GM18520 (cell line): ENCODE measurements at regions not wholly inside any gene's neighbourhood (a gene's known extent, or its start where the extent isn't known, plus 50 kb on each side); places are given as distances from the start of the nearest gene placed in this dataset.
"Not testable (repeated sequence)": the region's sequence is repeated elsewhere in the genome, so short reads cannot be mapped to it uniquely, and the experiment has no call there.

Experiments
- ATAC-seq: cut with Tn5 transposase; IDR thresholded peaks from one replicate; pipeline ENCODE4 v1.9.1; 2021; ENCODE audit not compliant: unreplicated experiment

- ATAC-seq = no peak
Measured at GRCh38 chr10:123221418-123221817, 67.2 kb downstream of the BUB3 start.

DNA sequence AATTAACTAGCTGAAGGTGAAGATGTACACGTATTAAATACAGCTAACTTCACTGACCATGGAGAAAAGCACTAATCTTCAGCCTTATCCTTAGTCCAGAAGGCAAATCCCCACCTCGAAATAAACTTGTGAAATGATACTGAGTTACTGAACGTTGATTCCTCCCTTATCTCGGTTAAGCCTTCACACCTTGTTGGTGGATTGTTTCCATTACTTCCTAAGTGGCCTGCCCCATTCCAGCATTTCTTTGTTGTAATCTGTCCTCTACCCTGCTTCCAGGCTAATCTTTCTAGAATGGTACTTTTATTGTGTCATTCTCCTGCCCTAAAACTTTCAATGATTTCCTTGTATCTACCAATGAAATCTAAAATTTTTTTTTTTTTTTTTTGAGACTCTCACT, 68.6 kb downstream of the BUB3 start:
- no peak for ATAC-seq

DNA sequence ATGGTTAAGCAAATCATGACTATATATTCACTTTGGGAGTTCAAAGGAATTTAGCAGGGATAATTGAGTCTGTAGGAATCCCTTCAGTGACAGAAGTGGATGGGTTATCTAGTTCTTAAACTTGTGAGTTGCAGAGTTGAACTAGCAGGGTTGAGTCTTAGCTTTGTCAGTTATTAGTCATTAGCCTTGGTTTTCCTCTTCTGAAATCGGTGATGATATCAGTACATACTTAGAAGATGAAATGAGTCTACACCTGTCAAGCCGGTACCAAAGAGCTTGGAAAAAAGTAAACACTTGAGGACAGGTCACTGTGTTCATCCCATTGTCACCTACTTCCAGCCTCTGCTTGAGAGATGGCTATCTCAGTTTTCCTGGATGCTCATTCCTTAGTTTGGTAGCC, 73.5 kb downstream of the BUB3 start:
- no peak for ATAC-seq

GRCh38 chr10:123229927-123230630, 75.9 kb downstream of the BUB3 start:
- ATAC-seq = no peak

DNA sequence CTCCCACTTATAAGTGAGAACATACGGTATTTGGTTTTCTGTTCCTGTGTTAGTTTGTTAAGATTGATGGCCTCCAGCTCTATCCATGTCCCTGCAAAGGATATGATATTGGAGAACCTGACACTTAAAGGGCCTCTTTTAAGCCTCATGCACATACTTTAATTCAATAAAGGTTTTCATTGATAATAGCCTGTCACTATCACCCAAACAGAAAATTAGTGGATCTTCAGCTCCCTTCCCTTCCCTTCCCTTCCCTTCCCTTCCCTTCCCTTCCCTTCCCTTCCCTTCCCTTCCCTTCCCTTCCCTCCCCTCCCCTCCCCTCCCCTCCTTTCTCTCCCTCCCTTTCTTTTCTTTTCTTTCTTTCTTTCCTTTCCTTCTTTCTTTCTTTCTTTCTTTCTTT, 78.7 kb downstream of the BUB3 start:
- not testable (repeated sequence) for ATAC-seq

DNA sequence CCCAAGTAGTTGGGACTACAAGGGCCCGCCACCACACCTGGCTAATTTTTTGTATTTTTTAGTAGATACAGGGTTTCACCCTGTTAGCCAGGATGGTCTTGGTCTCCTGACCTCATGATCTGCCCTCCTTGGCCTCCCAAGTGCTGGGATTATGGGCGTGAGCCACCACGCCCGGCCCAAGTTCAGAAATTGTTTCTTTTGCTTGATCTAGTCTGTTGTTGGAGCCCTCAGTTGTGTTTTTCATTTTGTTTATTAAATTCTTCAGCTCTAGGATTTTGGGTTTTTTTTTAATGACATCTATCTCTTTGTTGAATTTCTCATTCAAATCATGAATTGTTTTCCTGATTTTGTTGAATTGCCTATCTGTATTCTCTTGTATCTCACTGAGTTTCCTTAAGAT, 80.8 kb downstream of the BUB3 start:
- not testable (repeated sequence) for ATAC-seq

DNA sequence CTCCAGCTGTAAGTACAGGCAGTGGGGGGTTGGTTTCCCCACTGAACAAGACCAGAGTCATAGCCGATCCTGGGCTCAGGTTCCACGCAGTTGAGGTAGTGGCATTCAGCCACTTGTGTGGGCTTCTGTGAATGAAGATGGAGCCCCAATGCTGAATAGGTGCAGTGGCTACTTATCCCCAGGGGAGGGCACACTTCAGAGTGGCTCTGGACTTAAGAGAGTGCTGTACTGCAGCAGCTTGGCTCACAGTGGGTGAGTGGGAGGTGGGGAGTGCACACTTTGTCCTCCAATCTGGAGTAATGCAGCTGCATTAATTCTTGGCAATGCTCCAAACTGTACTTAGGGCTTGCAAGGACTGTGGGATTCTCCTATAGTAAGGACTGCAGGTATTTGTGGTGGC, 81.9 kb downstream of the BUB3 start:
- ATAC-seq = no peak

GRCh38 chr10:123240250-123240649, 86.0 kb downstream of the BUB3 start:
- ATAC-seq = no peak

GRCh38 chr10:123240776-123241175, 86.6 kb downstream of the BUB3 start:
- no peak for ATAC-seq

DNA sequence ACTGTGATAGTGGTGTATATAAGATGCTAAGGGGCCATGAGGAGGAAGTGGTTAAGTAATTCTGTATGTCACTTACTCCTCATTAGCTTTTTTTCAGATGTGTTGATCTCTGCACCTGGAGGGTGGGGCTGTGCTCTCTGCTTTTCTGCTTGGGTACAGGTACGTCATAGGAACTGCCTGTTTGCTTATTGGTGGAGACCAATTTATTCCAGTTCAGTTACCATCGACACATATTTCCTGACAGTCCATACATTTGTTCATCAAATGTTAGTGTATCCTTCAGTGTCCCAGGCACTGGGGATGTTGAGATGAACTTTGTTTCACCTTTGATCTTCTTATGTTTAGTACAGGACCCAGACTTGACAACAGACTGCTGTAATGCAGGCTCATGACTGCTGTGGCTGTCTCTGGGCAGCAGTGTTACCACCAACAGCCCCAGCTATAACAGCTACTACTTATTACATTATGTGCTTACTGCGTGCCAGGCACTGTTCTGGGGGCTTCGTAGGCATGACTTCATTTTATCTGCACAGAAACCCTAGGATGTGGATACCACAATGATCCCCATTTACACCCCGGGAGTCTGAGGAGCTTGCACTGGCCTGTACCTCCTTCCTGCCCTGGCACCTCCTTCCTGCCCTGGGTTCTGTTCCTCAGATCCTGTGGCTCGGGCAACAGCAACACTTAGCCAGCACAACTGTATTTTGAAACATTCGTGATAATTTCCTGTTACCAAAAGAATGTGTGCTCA, 87.4 kb downstream of the BUB3 start:
- ATAC-seq = no peak

GRCh38 chr10:123244747-123245146, 90.5 kb downstream of the BUB3 start:
- no peak for ATAC-seq

- no peak for ATAC-seq
Measured at GRCh38 chr10:123245264-123245663, 91.1 kb downstream of the BUB3 start.

DNA sequence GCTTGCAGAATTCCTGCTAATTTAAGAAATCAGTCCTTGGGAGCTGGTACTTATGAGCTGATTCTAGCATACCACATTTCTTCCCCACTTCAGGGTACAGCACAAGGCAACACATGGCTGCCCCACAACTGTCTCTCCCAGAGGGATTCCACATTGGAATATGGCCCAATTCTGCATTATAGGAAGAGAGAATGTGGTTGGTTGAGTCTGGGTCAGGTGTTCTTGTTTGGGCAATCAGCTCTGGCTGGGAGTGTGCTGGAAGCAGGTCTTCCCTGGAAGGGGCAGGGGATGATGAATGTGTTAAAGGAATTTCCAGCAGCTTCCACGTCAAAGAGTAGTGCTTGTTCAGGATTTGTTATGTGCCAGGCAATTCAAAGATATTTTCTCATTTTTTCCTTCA, 95.7 kb downstream of the BUB3 start:
- ATAC-seq = no peak

DNA sequence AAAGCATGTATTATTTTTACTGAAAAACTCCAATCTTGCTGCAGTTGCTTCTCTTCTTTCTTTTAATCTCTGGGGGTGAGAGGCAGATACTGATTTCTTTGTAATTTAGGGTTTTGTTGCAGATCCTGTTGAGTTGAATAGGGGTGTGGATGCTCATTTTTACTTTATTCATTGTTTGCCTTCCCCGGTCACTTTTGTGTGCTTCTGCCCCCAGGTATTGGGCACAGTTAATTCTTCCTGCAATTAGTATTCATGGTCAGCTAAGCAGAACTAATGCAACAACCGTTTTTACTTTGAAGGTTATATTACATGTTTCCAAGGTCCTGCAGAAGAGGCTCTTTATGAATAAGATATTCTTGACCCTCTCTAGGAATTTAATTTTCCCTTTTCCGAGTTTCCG, 96.4 kb downstream of the BUB3 start:
- no peak for ATAC-seq

- no peak for ATAC-seq
Measured at GRCh38 chr10:123252779-123253178, 98.6 kb downstream of the BUB3 start.

DNA sequence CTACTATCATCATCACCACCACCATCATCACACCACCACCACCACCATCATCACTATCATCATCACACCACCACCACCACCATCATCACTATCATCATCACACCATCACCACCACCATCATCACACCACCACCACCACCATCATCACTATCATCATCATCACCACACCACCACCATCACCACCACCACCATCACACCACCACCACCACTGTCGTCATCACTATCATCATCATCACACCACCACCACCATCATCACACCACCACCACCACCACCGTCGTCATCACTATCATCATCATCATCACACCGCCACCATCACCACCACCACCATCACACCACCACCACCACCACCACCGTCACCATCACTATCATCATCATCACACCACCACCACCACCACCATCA, 100.1 kb downstream of the BUB3 start:
- not testable (repeated sequence) for ATAC-seq

DNA sequence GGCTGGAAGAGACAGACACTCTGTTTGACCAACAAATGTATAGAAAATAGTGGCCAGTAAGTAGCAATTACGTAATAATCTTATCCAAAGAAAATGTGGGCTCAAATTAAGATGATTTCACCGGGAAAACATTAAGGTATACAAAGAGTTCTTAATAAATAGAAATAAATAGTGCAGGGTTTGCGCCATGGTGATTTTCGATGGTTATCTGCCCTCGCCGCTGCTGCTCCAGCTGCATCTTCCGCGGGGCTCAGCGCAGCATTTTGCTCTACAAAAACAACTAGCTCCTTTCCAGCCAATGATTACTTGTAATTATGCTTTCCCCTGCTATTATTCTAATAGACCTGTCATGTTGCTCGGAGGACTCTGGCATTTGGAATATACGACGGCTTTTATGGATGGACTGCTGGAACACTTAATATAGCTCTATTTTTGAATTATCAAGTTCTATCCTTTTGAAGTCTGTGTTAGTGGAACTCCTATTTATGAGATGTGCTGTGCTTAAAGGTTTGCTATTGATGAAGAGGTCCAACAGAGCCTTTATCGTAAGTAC, 103.8 kb downstream of the BUB3 start:
- no peak for ATAC-seq

GRCh38 chr10:123259081-123259480, 104.9 kb downstream of the BUB3 start:
- ATAC-seq = no peak

GRCh38 chr10:123259791-123260190, 105.6 kb downstream of the BUB3 start:
- no peak for ATAC-seq

GRCh38 chr10:123262456-123262855, 108.3 kb downstream of the BUB3 start:
- ATAC-seq = no peak

DNA sequence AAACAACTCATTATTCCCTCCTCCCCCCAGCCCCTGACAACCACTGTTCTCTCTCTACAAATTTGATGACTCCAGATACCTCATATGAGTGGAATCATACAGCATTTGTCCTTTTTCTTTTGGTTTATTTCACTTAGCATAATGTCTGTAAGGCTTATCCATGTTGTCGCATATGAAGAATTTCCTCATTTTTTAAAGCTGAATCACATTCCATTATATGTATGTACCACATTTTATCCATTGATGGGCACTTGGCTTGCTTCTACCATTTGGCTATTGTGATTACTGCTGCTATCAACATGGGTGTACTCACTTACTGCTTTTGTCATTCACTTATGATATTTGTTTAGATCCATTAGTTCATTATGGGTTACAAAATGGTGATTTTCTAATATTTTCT, 112.8 kb downstream of the BUB3 start:
- no peak for ATAC-seq

GRCh38 chr10:123269017-123269552, 114.9 kb downstream of the BUB3 start:
- no peak for ATAC-seq
